Testis (tissue), 2 donors: ENCODE measurements at regions not wholly inside any gene's neighbourhood (a gene's known extent, or its start where the extent isn't known, plus 50 kb on each side); places are given as distances from the start of the nearest gene placed in this dataset.
A peak's percentile ranks its signal among the peaks of the same experiment; 100 is the strongest.
"Not testable (repeated sequence)": the region's sequence is repeated elsewhere in the genome, so short reads cannot be mapped to it uniquely, and the experiment has no call there.

Experiments used
- DNase-seq: peaks from one replicate; pipeline ENCODE4 v3.0.0-alpha.2; 2019
- H3K27ac ChIP-seq, 2 donors: fragments of 200-600 bp; sonication (generic); one replicate each; pipeline ENCODE4 v1.5.1; 2019
- H3K27me3 ChIP-seq: fragments of 200-600 bp; sonication (generic); one replicate; pipeline ENCODE4 v1.5.1; 2019
- H3K36me3 ChIP-seq: fragments of 200-600 bp; sonication (generic); one replicate; pipeline ENCODE4 v1.5.1; 2017; ENCODE audit warnings: low read depth; ENCODE audit errors: missing control alignments
- H3K4me1 ChIP-seq: fragments of 200-600 bp; sonication (generic); one replicate; pipeline ENCODE4 v1.5.1; 2019
- H3K4me3 ChIP-seq, 2 donors: fragments of 200-600 bp; sonication (generic); one replicate each; pipeline ENCODE4 v1.5.1; 2017 to 2019
- H3K9me3 ChIP-seq: fragments of 200-600 bp; sonication (generic); one replicate; pipeline ENCODE4 v1.5.1; 2017
- CTCF ChIP-seq, 3 experiments: fragments of 450-650 bp in 2 of 3; fragments of 200-600 bp in 1 of 3; sonication (generic) in 1 of 3; IDR thresholded peaks; one replicate each; pipeline ENCODE4 v1.5.1; 2016 to 2019; ENCODE audit warnings: antibody characterized with exemption in 3 of 3, mild to moderate bottlenecking in 2 of 3, moderate library complexity in 1 of 3
- POLR2A ChIP-seq: fragments of 450-650 bp; IDR thresholded peaks from one replicate; pipeline ENCODE4 v1.6.1; 2017; ENCODE audit warnings: antibody characterized with exemption, mild to moderate bottlenecking, moderate library complexity
- WGBS, 2 donors: methylation state at CpG; one replicate each; pipeline ENCODE4 v1.1.5; 2018; 5-methylcytosine and 5-hydroxymethylcytosine counted together
- intact Hi-C: fragments of 100-400 bp; cut with DNase I; formaldehyde crosslinking; loops from one replicate; pipeline ENCODE4 v1.15.1; 2023; ENCODE audit warnings: low total_unique reads

DNA sequence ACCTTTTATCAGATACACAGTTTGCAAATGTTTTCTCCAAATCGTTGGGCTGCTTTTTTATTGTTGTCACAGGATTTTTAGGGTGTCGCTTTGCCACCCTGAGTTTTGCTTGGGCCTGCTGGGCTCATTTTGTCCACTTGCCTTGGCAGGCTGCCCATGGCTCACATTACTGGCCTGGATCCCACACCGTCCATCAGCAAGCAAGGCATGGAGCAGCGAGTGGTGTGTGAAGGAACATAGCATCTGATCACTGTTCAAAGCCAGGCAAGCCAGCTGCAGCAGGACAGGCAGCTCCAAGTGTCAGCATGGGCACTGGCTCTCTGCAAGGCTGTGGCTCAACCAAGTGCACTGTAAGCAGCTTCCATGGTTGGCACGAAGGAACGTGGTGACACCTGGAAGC is 261.4 kb upstream of the TECRL start:
- no peak for DNase-seq
- Histone ChIP-seq H3K27me3 (no peaks in the 10 kb centered on the region), H3K4me3 (no peak overlapping the region), H3K9me3 (no peaks in the 10 kb centered on the region), H3K27ac (no peak overlapping the region), H3K4me1 (no peaks in the 10 kb centered on the region), H3K36me3 (no peaks in the 10 kb centered on the region)
- TF ChIP-seq POLR2A (no peak), CTCF (IDR thresholded peaks at IDR 0.05) (no peak)
- WGBS, 2 donors, result 77 to 82% methylated on average over 6 of the region's 6 CpGs
- intact Hi-C loops, result no loop called here

GRCh38 chr4:64643841-64644240 is 234.6 kb upstream of the TECRL start:
- Histone ChIP-seq H3K4me1 (no peaks in the 10 kb centered on the region), H3K4me3 (no peak overlapping the region), H3K27me3 (no peaks in the 10 kb centered on the region), H3K9me3 (no peaks in the 10 kb centered on the region), H3K27ac (no peak overlapping the region), H3K36me3 (no peaks in the 10 kb centered on the region)
- intact Hi-C loops, result no loop called here
- TF ChIP-seq POLR2A, result no peak
- no peak for DNase-seq
- 91 to 94% methylated on average over 3 of the region's 3 CpGs for WGBS, 2 donors

GRCh38 chr4:64642936-64643335 is 233.7 kb upstream of the TECRL start:
- Histone ChIP-seq H3K9me3 (no peaks in the 10 kb centered on the region), H3K4me3 (no peak overlapping the region), H3K4me1 (no peaks in the 10 kb centered on the region), H3K36me3 (no peaks in the 10 kb centered on the region), H3K27me3 (no peaks in the 10 kb centered on the region), H3K27ac (no peak overlapping the region)
- TF ChIP-seq CTCF (IDR thresholded peaks at IDR 0.05) (no peak), POLR2A (no peak)
- DNase-seq, result no peak
- intact Hi-C loops, result no loop called here
- WGBS, 2 donors, result 7 to 15% methylated on average over 1 of the region's 1 CpG

DNA sequence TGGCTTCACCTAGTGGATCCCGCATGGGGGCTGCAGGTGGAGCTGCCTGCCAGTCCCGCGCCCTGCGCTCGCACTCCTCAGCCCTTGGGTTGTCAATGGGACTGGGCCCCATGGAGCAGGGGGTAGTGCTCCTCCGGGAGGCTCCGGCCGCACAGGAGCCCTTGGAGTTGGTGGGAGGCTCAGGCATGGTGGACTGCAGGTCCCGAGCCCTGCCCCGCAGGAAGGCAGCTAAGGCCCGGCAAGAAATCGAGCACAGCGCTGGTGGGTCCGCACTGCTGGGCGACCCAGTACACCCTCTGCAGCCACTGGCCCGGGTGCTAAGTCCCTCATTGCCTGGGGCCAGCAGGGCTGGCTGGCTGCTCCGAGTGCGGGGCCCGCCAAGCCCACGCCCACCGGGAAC is 231.2 kb upstream of the TECRL start:
- H3K4me1 ChIP-seq, H3K36me3 ChIP-seq, intact Hi-C loops, H3K9me3 ChIP-seq, H3K27ac ChIP-seq, H3K27me3 ChIP-seq, DNase-seq: not testable (repeated sequence)
- 66 to 67% methylated on average over 3 to 20 of the region's 21 CpGs for WGBS, 2 donors
- H3K4me3 ChIP-seq, result peak overlapping the region in 1 of 2 donors; percentile 30

GRCh38 chr4:64625438-64625837 is 216.2 kb upstream of the TECRL start:
- Histone ChIP-seq H3K4me1 (no peaks in the 10 kb centered on the region), H3K4me3 (no peak overlapping the region), H3K36me3 (no peaks in the 10 kb centered on the region), H3K27ac (no peak overlapping the region), H3K9me3 (no peaks in the 10 kb centered on the region), H3K27me3 (no peaks in the 10 kb centered on the region)
- TF ChIP-seq CTCF (IDR thresholded peaks at IDR 0.05) (no peak), POLR2A (no peak)
- intact Hi-C loops, result no loop called here
- DNase-seq, result no peak
- 77 to 89% methylated on average over 3 of the region's 3 CpGs for WGBS, 2 donors

DNA sequence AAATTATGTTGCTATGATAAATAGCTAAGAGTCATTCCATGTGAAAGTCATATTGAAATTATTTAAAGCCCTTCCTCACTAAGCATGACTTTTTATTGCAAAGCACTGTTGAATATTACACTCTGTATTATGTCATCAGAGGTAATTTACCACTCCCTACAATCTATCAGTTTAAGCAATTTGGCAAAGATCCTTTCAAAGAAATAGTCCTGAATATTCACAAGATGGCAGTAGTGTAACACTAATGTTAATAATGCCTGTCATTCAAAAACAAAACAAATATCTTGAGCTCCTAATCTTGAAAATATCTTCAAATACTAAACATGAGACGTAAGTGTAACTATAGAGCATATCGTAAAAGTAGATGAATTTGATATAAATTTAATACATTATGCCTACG is 208.6 kb upstream of the TECRL start:
- TF ChIP-seq CTCF (IDR thresholded peaks at IDR 0.05) (no peak), POLR2A (no peak)
- H3K4me1 ChIP-seq, result no peaks in the 10 kb centered on the region
- DNase-seq, result no peak
- no peaks in the 10 kb centered on the region for H3K27me3 ChIP-seq
- H3K27ac ChIP-seq, result no peak overlapping the region
- intact Hi-C loops, result no loop called here
- H3K4me3 ChIP-seq, result no peak overlapping the region
- H3K36me3 ChIP-seq, result no peaks in the 10 kb centered on the region
- 48 to 60% methylated on average over 3 of the region's 3 CpGs for WGBS, 2 donors
- no peaks in the 10 kb centered on the region for H3K9me3 ChIP-seq
